ENCODE measurements at regions not wholly inside any gene's neighbourhood (a gene's known extent, or its start where the extent isn't known, plus 50 kb on each side); places are given as distances from the start of the nearest gene placed in this dataset.

GRCh38 chr9:135253305-135254004 is 166.0 kb downstream of the OLFM1 start:
- no peak overlapping the region for H3K4me3 ChIP-seq (ENCODE audit: low read depth, low read length)
- CTCF ChIA-PET = no interaction called here
- no peaks in the 10 kb centered on the region for H3K27me3 ChIP-seq (ENCODE audit: control insufficient read depth, insufficient read depth, low read length)
- POLR2A ChIA-PET = no interaction called here
- H3K36me3 ChIP-seq (ENCODE audit: control insufficient read depth, insufficient read depth, low read length) = no peaks in the 10 kb centered on the region
- DNase-seq (ENCODE audit: low read depth) = no peak
- TF ChIP-seq CTCF (IDR thresholded peaks at IDR 0.05; ENCODE audit: insufficient read depth, low read depth, low read length) = no peak

GRCh38 chr9:135254176-135255032 is 166.9 kb downstream of the OLFM1 start:
- CTCF ChIA-PET = no interaction called here
- POLR2A ChIA-PET = no interaction called here
- no peaks in the 10 kb centered on the region for H3K27me3 ChIP-seq (ENCODE audit: control insufficient read depth, insufficient read depth, low read length)
- no peak overlapping the region for H3K4me3 ChIP-seq (ENCODE audit: low read depth, low read length)
- H3K36me3 ChIP-seq (ENCODE audit: control insufficient read depth, insufficient read depth, low read length) = no peaks in the 10 kb centered on the region
- no peak for DNase-seq (ENCODE audit: low read depth)
- no peak for TF ChIP-seq CTCF (IDR thresholded peaks at IDR 0.05; ENCODE audit: insufficient read depth, low read depth, low read length)

GRCh38 chr9:135255033-135255840 is 167.8 kb downstream of the OLFM1 start:
- ChIA-PET POLR2A (no interaction called here), CTCF (no interaction called here)
- Histone ChIP-seq H3K36me3 (ENCODE audit: control insufficient read depth, insufficient read depth, low read length) (no peaks in the 10 kb centered on the region), H3K27me3 (ENCODE audit: control insufficient read depth, insufficient read depth, low read length) (no peaks in the 10 kb centered on the region), H3K4me3 (ENCODE audit: low read depth, low read length) (no peak overlapping the region)
- TF ChIP-seq CTCF (IDR thresholded peaks at IDR 0.05; ENCODE audit: insufficient read depth, low read depth, low read length) = no peak
- DNase-seq (ENCODE audit: low read depth) = no peak

GRCh38 chr9:135255841-135256580 is 168.5 kb downstream of the OLFM1 start:
- ChIA-PET POLR2A (no interaction called here), CTCF (interaction anchor here (0.6 kb wide), 1 partner anchor 86 kb away, joined by 4 read pairs; no protein-coding TSS in a partner anchor)
- Histone ChIP-seq H3K27me3 (ENCODE audit: control insufficient read depth, insufficient read depth, low read length) (no peaks in the 10 kb centered on the region), H3K4me3 (ENCODE audit: low read depth, low read length) (no peak overlapping the region), H3K36me3 (ENCODE audit: control insufficient read depth, insufficient read depth, low read length) (no peaks in the 10 kb centered on the region)
- no peak for TF ChIP-seq CTCF (IDR thresholded peaks at IDR 0.05; ENCODE audit: insufficient read depth, low read depth, low read length)
- DNase-seq (ENCODE audit: low read depth) = no peak
